ENCODE measurements at regions not wholly inside any gene's neighbourhood (a gene's known extent, or its start where the extent isn't known, plus 50 kb on each side); places are given as distances from the start of the nearest gene placed in this dataset.

DNA sequence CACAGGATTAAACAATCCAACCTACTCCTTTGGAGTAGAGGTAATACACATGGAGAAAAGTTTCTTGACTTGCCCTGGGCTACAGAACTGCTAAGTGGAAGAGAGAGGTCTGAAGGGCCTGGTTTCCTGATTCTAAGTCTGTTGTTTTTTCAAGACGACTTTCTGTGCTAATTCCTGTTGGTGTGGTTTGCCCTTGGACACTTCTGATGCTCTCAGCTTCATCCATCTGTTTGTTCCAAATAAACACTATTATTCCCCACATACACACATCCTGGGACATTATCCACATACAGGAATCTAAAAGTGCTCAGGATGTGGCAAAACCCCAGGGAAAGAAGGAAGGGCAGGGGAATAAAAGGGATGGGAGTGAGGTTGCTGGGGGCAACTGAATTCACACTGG, 393.5 kb upstream of the TBL1XR1 start:
- TF ChIP-seq POLR2A (IDR thresholded peaks at IDR 0.05; ENCODE audit: low read depth, low read length) (no peak), POLR2AphosphoS5 (IDR thresholded peaks at IDR 0.05; ENCODE audit: insufficient read depth, low read depth, low read length) (no peak), EZH2 (IDR thresholded peaks at IDR 0.05; ENCODE audit: borderline replicate concordance, low read depth, low read length, severe bottlenecking) (no peak)
- TF ChIP-seq, protein P1, sequence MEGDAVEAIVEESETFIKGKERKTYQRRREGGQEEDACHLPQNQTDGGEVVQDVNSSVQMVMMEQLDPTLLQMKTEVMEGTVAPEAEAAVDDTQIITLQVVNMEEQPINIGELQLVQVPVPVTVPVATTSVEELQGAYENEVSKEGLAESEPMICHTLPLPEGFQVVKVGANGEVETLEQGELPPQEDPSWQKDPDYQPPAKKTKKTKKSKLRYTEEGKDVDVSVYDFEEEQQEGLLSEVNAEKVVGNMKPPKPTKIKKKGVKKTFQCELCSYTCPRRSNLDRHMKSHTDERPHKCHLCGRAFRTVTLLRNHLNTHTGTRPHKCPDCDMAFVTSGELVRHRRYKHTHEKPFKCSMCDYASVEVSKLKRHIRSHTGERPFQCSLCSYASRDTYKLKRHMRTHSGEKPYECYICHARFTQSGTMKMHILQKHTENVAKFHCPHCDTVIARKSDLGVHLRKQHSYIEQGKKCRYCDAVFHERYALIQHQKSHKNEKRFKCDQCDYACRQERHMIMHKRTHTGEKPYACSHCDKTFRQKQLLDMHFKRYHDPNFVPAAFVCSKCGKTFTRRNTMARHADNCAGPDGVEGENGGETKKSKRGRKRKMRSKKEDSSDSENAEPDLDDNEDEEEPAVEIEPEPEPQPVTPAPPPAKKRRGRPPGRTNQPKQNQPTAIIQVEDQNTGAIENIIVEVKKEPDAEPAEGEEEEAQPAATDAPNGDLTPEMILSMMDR (IDR thresholded peaks at IDR 0.05; ENCODE audit: extremely low read depth in 1 of 2, insufficient read depth in 1 of 2, low read depth in 1 of 2, low read length in 2 of 2): no peak
